ENCODE measurements at regions not wholly inside any gene's neighbourhood (a gene's known extent, or its start where the extent isn't known, plus 50 kb on each side); places are given as distances from the start of the nearest gene placed in this dataset.
"Not testable (repeated sequence)": the region's sequence is repeated elsewhere in the genome, so short reads cannot be mapped to it uniquely, and the experiment has no call there.

- not testable (repeated sequence) for TF ChIP-seq EZH2 (IDR thresholded peaks at IDR 0.05; ENCODE audit: insufficient read depth, poor library complexity, severe bottlenecking); EZH2phosphoT487 (IDR thresholded peaks at IDR 0.05; ENCODE audit: insufficient read depth, low read depth)
Observed at GRCh38 chr13:87186647-87187046, 484.5 kb upstream of the SLITRK5 start.

Data from GM23248 (cell line).